ENCODE measurements at regions not wholly inside any gene's neighbourhood (a gene's known extent, or its start where the extent isn't known, plus 50 kb on each side); places are given as distances from the start of the nearest gene placed in this dataset.
A peak's percentile ranks its signal among the peaks of the same experiment; 100 is the strongest.

GRCh38 chr2:12106440-12107080, 360.1 kb downstream of the LPIN1 start:
- Mint-ChIP-seq H3K9me3 (peaks cover 3% of the 10 kb centered on the region), H3K27ac (no peak overlapping the region), H3K27me3 (no peaks in the 10 kb centered on the region), H3K4me3 (no peak overlapping the region), H3K36me3 (ENCODE audit: low read depth) (no peaks in the 10 kb centered on the region), H3K4me1 (peaks cover 17% of the 10 kb centered on the region)
- peak; percentile 100 for ATAC-seq (replicated peaks)

- Mint-ChIP-seq H3K9me3 (no peaks in the 10 kb centered on the region), H3K36me3 (ENCODE audit: low read depth) (no peaks in the 10 kb centered on the region), H3K4me1 (peaks cover 17% of the 10 kb centered on the region), H3K27me3 (no peaks in the 10 kb centered on the region), H3K27ac (no peak overlapping the region), H3K4me3 (no peak overlapping the region)
- no peak for ATAC-seq (replicated peaks)
Observed at GRCh38 chr2:12107321-12107720, 360.9 kb downstream of the LPIN1 start.

- no peaks in the 10 kb centered on the region for H3K36me3 Mint-ChIP-seq (ENCODE audit: low read depth)
- H3K4me1 Mint-ChIP-seq = peaks cover 17% of the 10 kb centered on the region
- H3K4me3 Mint-ChIP-seq = no peak overlapping the region
- no peak overlapping the region for H3K27ac Mint-ChIP-seq
- H3K9me3 Mint-ChIP-seq = no peaks in the 10 kb centered on the region
- no peak for ATAC-seq (replicated peaks)
- H3K27me3 Mint-ChIP-seq = no peaks in the 10 kb centered on the region
Observed at GRCh38 chr2:12107939-12108338, 361.5 kb downstream of the LPIN1 start.

- Mint-ChIP-seq H3K27ac (no peak overlapping the region), H3K4me1 (peaks cover 17% of the 10 kb centered on the region), H3K27me3 (no peaks in the 10 kb centered on the region), H3K36me3 (ENCODE audit: low read depth) (no peaks in the 10 kb centered on the region), H3K4me3 (no peak overlapping the region), H3K9me3 (no peaks in the 10 kb centered on the region)
- ATAC-seq (replicated peaks) = no peak
Observed at GRCh38 chr2:12109363-12110017, 363.1 kb downstream of the LPIN1 start.

GRCh38 chr2:12110074-12110473, 363.6 kb downstream of the LPIN1 start:
- ATAC-seq (replicated peaks) = no peak
- no peaks in the 10 kb centered on the region for H3K27me3 Mint-ChIP-seq
- H3K4me1 Mint-ChIP-seq = peaks cover 17% of the 10 kb centered on the region
- H3K9me3 Mint-ChIP-seq = no peaks in the 10 kb centered on the region
- H3K27ac Mint-ChIP-seq = no peak overlapping the region
- no peaks in the 10 kb centered on the region for H3K36me3 Mint-ChIP-seq (ENCODE audit: low read depth)
- H3K4me3 Mint-ChIP-seq = peak overlapping the region; percentile 18

GRCh38 chr2:12110481-12110880, 364.0 kb downstream of the LPIN1 start:
- H3K36me3 Mint-ChIP-seq (ENCODE audit: low read depth) = no peaks in the 10 kb centered on the region
- ATAC-seq (replicated peaks) = no peak
- H3K9me3 Mint-ChIP-seq = no peaks in the 10 kb centered on the region
- H3K4me3 Mint-ChIP-seq = peak overlapping the region; percentile 18
- H3K4me1 Mint-ChIP-seq = peaks cover 17% of the 10 kb centered on the region
- H3K27me3 Mint-ChIP-seq = no peaks in the 10 kb centered on the region
- H3K27ac Mint-ChIP-seq = no peak overlapping the region

GRCh38 chr2:12113412-12113811, 367.0 kb downstream of the LPIN1 start:
- Mint-ChIP-seq H3K9me3 (no peaks in the 10 kb centered on the region), H3K27me3 (no peaks in the 10 kb centered on the region)
- ATAC-seq (replicated peaks) = no peak

GRCh38 chr2:12114816-12115215, 368.4 kb downstream of the LPIN1 start:
- no peaks in the 10 kb centered on the region for H3K36me3 Mint-ChIP-seq (ENCODE audit: low read depth)
- peaks cover 8% of the 10 kb centered on the region for H3K4me1 Mint-ChIP-seq
- no peaks in the 10 kb centered on the region for H3K27me3 Mint-ChIP-seq
- no peak overlapping the region for H3K27ac Mint-ChIP-seq
- no peaks in the 10 kb centered on the region for H3K9me3 Mint-ChIP-seq
- H3K4me3 Mint-ChIP-seq = no peak overlapping the region
- no peak for ATAC-seq (replicated peaks)

More at GRCh38 chr2:12113412-12113811, 367.0 kb downstream of the LPIN1 start:
- Mint-ChIP-seq H3K4me3 (no peak overlapping the region), H3K27ac (peak overlapping the region; percentile 50), H3K36me3 (ENCODE audit: low read depth) (no peaks in the 10 kb centered on the region), H3K4me1 (peaks cover 13% of the 10 kb centered on the region)

GRCh38 chr2:12116228-12116750, 369.9 kb downstream of the LPIN1 start:
- Mint-ChIP-seq H3K9me3 (no peaks in the 10 kb centered on the region), H3K36me3 (ENCODE audit: low read depth) (no peaks in the 10 kb centered on the region), H3K27ac (no peak overlapping the region), H3K27me3 (no peaks in the 10 kb centered on the region), H3K4me3 (no peak overlapping the region), H3K4me1 (no peaks in the 10 kb centered on the region)
- no peak for ATAC-seq (replicated peaks)

- H3K36me3 Mint-ChIP-seq (ENCODE audit: low read depth) = no peaks in the 10 kb centered on the region
- ATAC-seq (replicated peaks) = no peak
- no peaks in the 10 kb centered on the region for H3K9me3 Mint-ChIP-seq
- no peak overlapping the region for H3K4me3 Mint-ChIP-seq
- no peaks in the 10 kb centered on the region for H3K27me3 Mint-ChIP-seq
- no peak overlapping the region for H3K27ac Mint-ChIP-seq
- no peaks in the 10 kb centered on the region for H3K4me1 Mint-ChIP-seq
Observed at GRCh38 chr2:12119841-12120240, 373.4 kb downstream of the LPIN1 start.

GRCh38 chr2:12120281-12121150, 374.1 kb downstream of the LPIN1 start:
- no peaks in the 10 kb centered on the region for H3K36me3 Mint-ChIP-seq (ENCODE audit: low read depth)
- H3K4me1 Mint-ChIP-seq = no peaks in the 10 kb centered on the region
- no peaks in the 10 kb centered on the region for H3K27me3 Mint-ChIP-seq
- no peak overlapping the region for H3K4me3 Mint-ChIP-seq
- no peaks in the 10 kb centered on the region for H3K9me3 Mint-ChIP-seq
- H3K27ac Mint-ChIP-seq = no peak overlapping the region
- no peak for ATAC-seq (replicated peaks)

GRCh38 chr2:12124790-12125189, 378.4 kb downstream of the LPIN1 start:
- H3K27ac Mint-ChIP-seq = no peak overlapping the region

GRCh38 chr2:12126318-12126717, 379.9 kb downstream of the LPIN1 start:
- Mint-ChIP-seq H3K9me3 (no peaks in the 10 kb centered on the region), H3K27me3 (no peaks in the 10 kb centered on the region), H3K4me3 (no peak overlapping the region), H3K36me3 (ENCODE audit: low read depth) (no peaks in the 10 kb centered on the region), H3K27ac (no peak overlapping the region), H3K4me1 (peaks cover 3% of the 10 kb centered on the region)
- no peak for ATAC-seq (replicated peaks)

More at GRCh38 chr2:12124790-12125189, 378.4 kb downstream of the LPIN1 start:
- no peaks in the 10 kb centered on the region for H3K36me3 Mint-ChIP-seq (ENCODE audit: low read depth)
- ATAC-seq (replicated peaks) = no peak
- no peak overlapping the region for H3K4me3 Mint-ChIP-seq
- no peaks in the 10 kb centered on the region for H3K27me3 Mint-ChIP-seq
- peaks cover 3% of the 10 kb centered on the region for H3K4me1 Mint-ChIP-seq
- H3K9me3 Mint-ChIP-seq = no peaks in the 10 kb centered on the region

- Mint-ChIP-seq H3K4me3 (no peak overlapping the region), H3K36me3 (ENCODE audit: low read depth) (no peaks in the 10 kb centered on the region), H3K27ac (peak overlapping the region; percentile 67), H3K9me3 (no peaks in the 10 kb centered on the region), H3K4me1 (peaks cover 3% of the 10 kb centered on the region), H3K27me3 (no peaks in the 10 kb centered on the region)
- peak; percentile 78 for ATAC-seq (replicated peaks)
Observed at GRCh38 chr2:12127638-12128037, 381.2 kb downstream of the LPIN1 start.
